Vagina (tissue), 2 donors: ENCODE measurements at regions not wholly inside any gene's neighbourhood (a gene's known extent, or its start where the extent isn't known, plus 50 kb on each side); places are given as distances from the start of the nearest gene placed in this dataset.
"Not testable (repeated sequence)": the region's sequence is repeated elsewhere in the genome, so short reads cannot be mapped to it uniquely, and the experiment has no call there.

ENCODE experiments used
- DNase-seq, 2 donors: peaks; one replicate each; pipeline ENCODE4 v3.0.0-alpha.2; 2017; ENCODE audit errors: extremely low spot score in 2 of 2
- H3K27ac ChIP-seq: fragments of 200-600 bp; sonication (generic); one replicate; pipeline ENCODE4 v1.5.1; 2019
- H3K27me3 ChIP-seq: fragments of 200-600 bp; sonication (generic); one replicate; pipeline ENCODE4 v1.5.1; 2019
- H3K36me3 ChIP-seq, 2 donors: fragments of 200-600 bp; sonication (generic); one replicate each; pipeline ENCODE4 v1.5.1; 2017 to 2019
- H3K4me1 ChIP-seq: fragments of 200-600 bp; sonication (generic); one replicate; pipeline ENCODE4 v1.5.1; 2019
- H3K4me3 ChIP-seq, 2 donors: fragments of 200-600 bp; sonication (generic); 1 replicate in 1 of 2; 2 replicates in 1 of 2; pipeline ENCODE4 v1.5.1; 2016 to 2019
- H3K9me3 ChIP-seq: fragments of 200-600 bp; sonication (generic); one replicate; pipeline ENCODE4 v1.5.1; 2019
- POLR2A ChIP-seq, 2 donors: fragments of 450-650 bp; IDR thresholded peaks; one replicate each; pipeline ENCODE4 v1.6.1; 2017; ENCODE audit warnings: antibody characterized with exemption in 2 of 2, mild to moderate bottlenecking in 2 of 2, moderate library complexity in 2 of 2
- POLR2AphosphoS5 ChIP-seq, 2 donors: sonication (generic); formaldehyde crosslinking; IDR thresholded peaks; one replicate each; pipeline ENCODE4 v1.9.0; 2017; ENCODE audit warnings: antibody characterized with exemption in 2 of 2, mild to moderate bottlenecking in 2 of 2, low read depth in 1 of 2; ENCODE audit not compliant: insufficient read depth in 1 of 2
- intact Hi-C: fragments of 100-400 bp; cut with DNase I; formaldehyde crosslinking; loops from one replicate; pipeline ENCODE4 v1.15.1; 2023
- TF ChIP-seq, protein P1 (sequence below), 3 experiments: fragments of 450-650 bp in 2 of 3; fragments of 200-600 bp in 1 of 3; sonication (generic) in 1 of 3; IDR thresholded peaks; one replicate each; pipeline ENCODE4 v1.5.1; 2017 to 2019; ENCODE audit warnings: antibody characterized with exemption in 3 of 3, mild to moderate bottlenecking in 2 of 3, moderate library complexity in 2 of 3

DNA sequence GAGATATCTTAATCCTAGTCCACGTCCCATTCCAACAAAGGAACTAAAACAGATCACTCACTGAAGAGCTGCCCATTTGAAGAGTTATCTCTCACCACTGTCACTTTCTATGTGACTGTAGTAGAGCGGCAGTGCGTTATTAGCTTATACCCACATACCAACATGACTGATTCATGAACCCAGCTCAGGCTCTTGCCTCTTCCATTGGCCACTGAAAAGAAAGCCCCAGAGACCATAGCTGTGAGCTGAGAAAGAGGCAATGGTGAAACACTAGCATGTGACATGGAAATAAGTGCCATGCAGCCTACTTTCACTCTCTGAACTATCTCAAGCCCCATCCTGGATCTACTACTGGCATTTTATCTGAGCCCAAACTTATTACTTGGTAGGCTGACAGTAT, 151.7 kb upstream of the MOCS2 start:
- intact Hi-C loops: no loop called here

DNA sequence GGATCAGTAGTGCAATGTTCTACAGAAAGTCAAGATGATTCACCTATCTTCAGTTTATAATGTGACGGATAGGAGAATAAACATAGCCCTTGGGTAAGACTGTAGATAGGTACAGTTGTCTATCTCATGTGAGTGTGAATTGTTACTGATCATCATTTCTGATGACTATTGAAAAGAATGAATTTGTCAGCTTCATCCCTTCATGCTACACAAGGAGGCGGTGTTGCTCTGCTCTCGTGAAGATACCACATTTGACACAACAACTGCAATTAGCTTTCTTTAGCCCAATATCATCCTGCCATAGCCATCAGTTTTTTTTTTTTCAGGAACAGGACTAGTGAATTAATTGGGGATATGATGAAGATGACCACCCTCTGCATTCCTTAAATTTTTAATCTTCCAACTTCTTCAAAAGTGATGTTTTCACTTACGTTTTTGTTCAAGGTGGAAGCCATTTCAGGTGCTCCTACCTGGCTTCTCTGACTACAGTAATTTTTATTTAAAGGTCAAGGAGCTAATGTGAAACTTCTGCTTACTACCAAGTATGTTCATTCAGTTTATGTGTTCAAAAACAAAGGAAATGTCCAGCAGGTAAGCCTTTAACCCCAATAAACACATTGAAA, 152.9 kb upstream of the MOCS2 start:
- Histone ChIP-seq H3K27ac (no peak overlapping the region), H3K27me3 (no peaks in the 10 kb centered on the region), H3K36me3 (no peaks in the 10 kb centered on the region), H3K4me3 (no peak overlapping the region), H3K4me1 (peaks cover 1% of the 10 kb centered on the region), H3K9me3 (no peaks in the 10 kb centered on the region)
- intact Hi-C loops: no loop called here
- TF ChIP-seq POLR2A (IDR thresholded peaks at IDR 0.05) (no peak), POLR2AphosphoS5 (IDR thresholded peaks at IDR 0.05; ENCODE audit: insufficient read depth in 1 of 2, low read depth in 1 of 2) (no peak)
- TF ChIP-seq, protein P1, sequence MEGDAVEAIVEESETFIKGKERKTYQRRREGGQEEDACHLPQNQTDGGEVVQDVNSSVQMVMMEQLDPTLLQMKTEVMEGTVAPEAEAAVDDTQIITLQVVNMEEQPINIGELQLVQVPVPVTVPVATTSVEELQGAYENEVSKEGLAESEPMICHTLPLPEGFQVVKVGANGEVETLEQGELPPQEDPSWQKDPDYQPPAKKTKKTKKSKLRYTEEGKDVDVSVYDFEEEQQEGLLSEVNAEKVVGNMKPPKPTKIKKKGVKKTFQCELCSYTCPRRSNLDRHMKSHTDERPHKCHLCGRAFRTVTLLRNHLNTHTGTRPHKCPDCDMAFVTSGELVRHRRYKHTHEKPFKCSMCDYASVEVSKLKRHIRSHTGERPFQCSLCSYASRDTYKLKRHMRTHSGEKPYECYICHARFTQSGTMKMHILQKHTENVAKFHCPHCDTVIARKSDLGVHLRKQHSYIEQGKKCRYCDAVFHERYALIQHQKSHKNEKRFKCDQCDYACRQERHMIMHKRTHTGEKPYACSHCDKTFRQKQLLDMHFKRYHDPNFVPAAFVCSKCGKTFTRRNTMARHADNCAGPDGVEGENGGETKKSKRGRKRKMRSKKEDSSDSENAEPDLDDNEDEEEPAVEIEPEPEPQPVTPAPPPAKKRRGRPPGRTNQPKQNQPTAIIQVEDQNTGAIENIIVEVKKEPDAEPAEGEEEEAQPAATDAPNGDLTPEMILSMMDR (IDR thresholded peaks at IDR 0.05): no peak
- DNase-seq: no peak

More for the DNA sequence above, 151.7 kb upstream of the MOCS2 start:
- Histone ChIP-seq H3K4me1 (peaks cover 8% of the 10 kb centered on the region), H3K27me3 (no peaks in the 10 kb centered on the region), H3K36me3 (no peaks in the 10 kb centered on the region), H3K27ac (no peak overlapping the region), H3K4me3 (no peak overlapping the region), H3K9me3 (no peaks in the 10 kb centered on the region)
- TF ChIP-seq POLR2AphosphoS5 (IDR thresholded peaks at IDR 0.05; ENCODE audit: insufficient read depth in 1 of 2, low read depth in 1 of 2) (no peak), POLR2A (IDR thresholded peaks at IDR 0.05) (no peak)
- TF ChIP-seq, protein P1 (IDR thresholded peaks at IDR 0.05): no peak
- DNase-seq: no peak

DNA sequence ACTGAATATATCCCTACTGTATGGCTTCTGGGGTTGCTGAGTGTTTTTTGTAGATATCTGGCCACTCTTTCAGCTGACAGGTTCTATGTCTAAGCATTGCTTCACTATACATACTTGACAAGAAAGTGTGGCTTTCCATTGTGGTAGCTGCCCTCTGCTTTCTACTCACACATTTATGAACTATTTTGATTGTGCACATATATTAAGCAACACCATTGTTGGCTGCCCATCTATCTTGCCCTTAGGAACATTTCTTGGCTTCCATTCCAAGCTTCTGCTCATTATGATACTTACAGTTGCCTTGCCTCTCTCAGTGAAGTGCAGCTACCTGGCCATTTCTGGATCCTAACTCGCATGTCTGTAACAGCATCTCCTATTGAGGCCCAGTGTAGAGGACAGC, 153.6 kb upstream of the MOCS2 start:
- no peak overlapping the region for H3K27ac ChIP-seq
- intact Hi-C loops: no loop called here
- no peaks in the 10 kb centered on the region for H3K36me3 ChIP-seq
- TF ChIP-seq POLR2AphosphoS5 (IDR thresholded peaks at IDR 0.05; ENCODE audit: insufficient read depth in 1 of 2, low read depth in 1 of 2): no peak
- no peak for TF ChIP-seq POLR2A (IDR thresholded peaks at IDR 0.05)
- TF ChIP-seq, protein P1 (IDR thresholded peaks at IDR 0.05): no peak
- no peaks in the 10 kb centered on the region for H3K4me1 ChIP-seq
- H3K9me3 ChIP-seq: no peaks in the 10 kb centered on the region
- no peak for DNase-seq
- no peaks in the 10 kb centered on the region for H3K27me3 ChIP-seq
- H3K4me3 ChIP-seq: no peak overlapping the region

DNA sequence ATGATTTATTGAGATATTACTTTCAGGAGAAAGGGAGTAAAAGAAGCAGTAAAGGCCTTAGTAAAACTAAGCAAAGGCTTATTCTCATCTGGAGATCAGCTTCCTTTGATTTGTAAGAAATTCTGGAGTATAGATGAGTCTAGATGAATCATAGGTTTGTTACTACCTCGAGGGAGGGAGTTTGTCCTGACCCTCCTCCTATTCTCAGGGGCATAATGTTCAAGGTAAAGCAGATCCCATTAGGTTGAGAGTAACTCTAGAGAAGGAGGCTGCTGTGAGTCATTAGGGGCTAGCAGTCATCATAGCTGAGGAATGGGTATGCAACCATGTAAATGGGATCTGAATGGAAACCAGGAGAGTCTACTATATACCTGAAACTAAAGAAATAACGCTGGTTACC, 155.5 kb upstream of the MOCS2 start:
- H3K36me3 ChIP-seq: no peaks in the 10 kb centered on the region
- no peak for DNase-seq
- H3K27ac ChIP-seq: no peak overlapping the region
- H3K27me3 ChIP-seq: no peaks in the 10 kb centered on the region
- no peaks in the 10 kb centered on the region for H3K4me1 ChIP-seq
- H3K4me3 ChIP-seq: no peak overlapping the region
- intact Hi-C loops: no loop called here
- no peak for TF ChIP-seq POLR2AphosphoS5 (IDR thresholded peaks at IDR 0.05; ENCODE audit: insufficient read depth in 1 of 2, low read depth in 1 of 2)
- no peak for TF ChIP-seq POLR2A (IDR thresholded peaks at IDR 0.05)
- TF ChIP-seq, protein P1 (IDR thresholded peaks at IDR 0.05): no peak
- H3K9me3 ChIP-seq: no peaks in the 10 kb centered on the region

DNA sequence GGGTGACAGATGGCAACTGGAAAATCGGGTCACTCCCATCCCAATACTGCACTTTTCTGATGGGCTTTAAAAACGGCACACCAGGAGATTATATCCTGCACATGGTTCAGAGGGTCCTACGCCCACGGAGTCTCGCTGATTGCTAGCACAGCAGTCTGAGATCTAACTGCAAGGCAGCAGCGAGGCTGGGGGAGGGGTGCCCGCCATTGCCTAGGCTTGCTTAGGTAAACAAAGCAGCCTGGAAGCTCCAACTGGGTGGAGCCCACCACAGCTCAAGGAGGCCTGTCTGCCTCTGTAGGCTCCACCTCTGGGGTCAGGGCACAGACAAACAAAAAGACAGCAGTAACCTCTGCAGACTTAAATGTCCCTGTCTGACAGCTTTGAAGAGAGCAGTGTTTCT, 158.7 kb upstream of the MOCS2 start:
- H3K4me3 ChIP-seq, DNase-seq, H3K36me3 ChIP-seq, H3K27me3 ChIP-seq, H3K4me1 ChIP-seq, intact Hi-C loops, H3K9me3 ChIP-seq, H3K27ac ChIP-seq: not testable (repeated sequence)
